PC-3 (cell line): ENCODE measurements at regions not wholly inside any gene's neighbourhood (a gene's known extent, or its start where the extent isn't known, plus 50 kb on each side); places are given as distances from the start of the nearest gene placed in this dataset.

Source experiments
- ATAC-seq: fragments of 200-7000 bp; cut with Tn5 transposase; 2 replicates; pipeline ENCODE4 v1.9.1; 2020; ENCODE audit warnings: mild to moderate bottlenecking, moderate library complexity
- BruUV-seq: library from RNA; stranded (reverse); fragments of 400-500 nt; replicated peaks from 2 replicates; lab custom pipeline; 2021; lab: Mats Ljungman, UMichigan
- CTCF ChIA-PET: fragments of 300-600 bp; sonication (Branson Sonifier 250); formaldehyde crosslinking; loops from one replicate; lab custom pipeline; 2022; ENCODE audit warnings: antibody characterized with exemption; lab: Charles Lee
- POLR2A ChIA-PET: fragments of 300-600 bp; sonication (Branson Sonifier 250); formaldehyde crosslinking; loops from one replicate; lab custom pipeline; 2022; ENCODE audit warnings: antibody characterized with exemption; ENCODE audit not compliant: unreplicated experiment; lab: Charles Lee
- DNase-seq: peaks from one replicate; pipeline ENCODE4 v3.0.0-alpha.2; 2015
- H2AFZ ChIP-seq: fragments of 300-600 bp; sonication (generic); 2 replicates; pipeline ENCODE4 v1.6.0; 2016; ENCODE audit warnings: antibody characterized with exemption, low read length
- H3F3A ChIP-seq: fragments of 300-600 bp; sonication (generic); one replicate; pipeline ENCODE4 v1.6.0; 2017; ENCODE audit warnings: antibody characterized with exemption, low read length, control low read depth, mild to moderate bottlenecking; ENCODE audit not compliant: unreplicated experiment
- H3K27ac ChIP-seq: fragments of 300-600 bp; sonication (generic); 2 replicates; pipeline ENCODE4 v1.5.1; 2016; ENCODE audit warnings: mild to moderate bottlenecking, low read length
- H3K27me3 ChIP-seq: fragments of 300-600 bp; sonication (generic); 2 replicates; pipeline ENCODE4 v1.6.1; 2016; ENCODE audit warnings: low read length, mixed read lengths
- H3K36me3 ChIP-seq: fragments of 300-600 bp; sonication (generic); 2 replicates; pipeline ENCODE4 v1.6.1; 2016; ENCODE audit warnings: low read depth, mixed run types, low read length, mixed read lengths
- H3K4me1 ChIP-seq: fragments of 300-600 bp; sonication (generic); 2 replicates; pipeline ENCODE4 v1.5.1; 2016; ENCODE audit warnings: low read length; ENCODE audit not compliant: insufficient read depth
- H3K4me2 ChIP-seq: fragments of 300-600 bp; sonication (generic); 2 replicates; pipeline ENCODE4 v1.6.0; 2016; ENCODE audit warnings: low read length
- H3K4me3 ChIP-seq: fragments of 300-600 bp; sonication (generic); 2 replicates; pipeline ENCODE4 v1.5.1; 2016; ENCODE audit warnings: mild to moderate bottlenecking, low read length, mixed read lengths
- H3K79me2 ChIP-seq: fragments of 300-600 bp; sonication (generic); 2 replicates; pipeline ENCODE4 v1.6.1; 2017; ENCODE audit warnings: low read length, mixed read lengths
- H3K9ac ChIP-seq: fragments of 300-600 bp; sonication (generic); 2 replicates; pipeline ENCODE4 v1.6.0; 2016; ENCODE audit warnings: mild to moderate bottlenecking, low read length
- H3K9me2 ChIP-seq: fragments of 300-600 bp; sonication (generic); replicated peaks from 2 replicates; pipeline ENCODE4 v1.6.1; 2016; ENCODE audit warnings: mixed run types, low read length, mixed read lengths
- H3K9me3 ChIP-seq: fragments of 300-600 bp; sonication (generic); 2 replicates; pipeline ENCODE4 v1.6.1; 2016; ENCODE audit warnings: low read length, mixed read lengths
- H4K20me1 ChIP-seq: fragments of 300-600 bp; sonication (generic); 2 replicates; pipeline ENCODE4 v1.6.1; 2016; ENCODE audit warnings: low read length, mixed read lengths
- EZH2 ChIP-seq: fragments of 300-600 bp; sonication (generic); IDR thresholded peaks from one replicate; pipeline ENCODE4 v1.6.1; 2017; ENCODE audit warnings: antibody characterized with exemption, mild to moderate bottlenecking, low read length; ENCODE audit not compliant: unreplicated experiment
- EZH2phosphoT487 ChIP-seq: fragments of 300-600 bp; sonication (generic); IDR thresholded peaks from 2 replicates; pipeline ENCODE4 v1.6.1; 2018; ENCODE audit warnings: mild to moderate bottlenecking, antibody characterized with exemption, low read length, borderline replicate concordance
- intact Hi-C: fragments of 100-400 bp; cut with micrococcal nuclease; formaldehyde crosslinking; loops from 2 replicates; pipeline ENCODE4 v1.9.0; 2023
- TF ChIP-seq, protein P1 (sequence below): fragments of 300-600 bp; sonication (generic); conservative IDR thresholded peaks from 2 replicates; pipeline ENCODE4 v1.5.1; 2017; ENCODE audit warnings: antibody characterized with exemption, low read depth, mild to moderate bottlenecking, low read length

DNA sequence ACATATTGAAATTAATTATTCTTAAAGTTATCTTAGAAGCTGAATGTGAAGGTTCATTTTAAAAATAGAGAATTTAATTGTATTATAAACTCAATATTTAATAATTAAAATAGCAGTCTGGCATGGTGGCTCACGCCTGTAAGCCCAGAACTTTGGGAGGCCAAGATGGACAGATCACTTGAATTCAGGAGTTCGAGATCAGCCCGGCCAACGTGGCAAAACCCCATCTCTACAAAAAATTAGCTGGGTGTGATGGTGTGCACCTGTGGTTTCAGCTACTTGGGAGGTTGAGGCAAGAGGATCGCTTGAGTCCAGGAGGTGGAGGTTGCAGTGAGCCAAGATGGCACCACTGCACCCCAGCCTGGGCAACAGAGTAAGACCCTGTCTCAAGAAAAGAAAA is 659.9 kb upstream of the AGA start:
- H3K9ac ChIP-seq: no peak overlapping the region
- no peak overlapping the region for H3K27ac ChIP-seq
- H3K4me3 ChIP-seq: no peak overlapping the region
- H3K79me2 ChIP-seq: no peaks in the 10 kb centered on the region
- no peak overlapping the region for H3K4me2 ChIP-seq
- no peaks in the 10 kb centered on the region for H3K27me3 ChIP-seq
- H3K9me2 ChIP-seq: no peaks in the 10 kb centered on the region
- DNase-seq: no peak
- H3K36me3 ChIP-seq: no peaks in the 10 kb centered on the region
- CTCF ChIA-PET: no interaction called here
- no peaks in the 10 kb centered on the region for H3F3A ChIP-seq
- no peaks in the 10 kb centered on the region for H4K20me1 ChIP-seq
- H3K9me3 ChIP-seq: no peaks in the 10 kb centered on the region
- ATAC-seq: no peak
- no peaks in the 10 kb centered on the region for H3K4me1 ChIP-seq
- POLR2A ChIA-PET: interaction anchor here (0.6 kb wide), 1 partner anchor 13 kb away, joined by 7 read pairs; no protein-coding TSS in a partner anchor
- intact Hi-C loops: no loop called here
- no peak overlapping the region for H2AFZ ChIP-seq
- TF ChIP-seq, protein P1, sequence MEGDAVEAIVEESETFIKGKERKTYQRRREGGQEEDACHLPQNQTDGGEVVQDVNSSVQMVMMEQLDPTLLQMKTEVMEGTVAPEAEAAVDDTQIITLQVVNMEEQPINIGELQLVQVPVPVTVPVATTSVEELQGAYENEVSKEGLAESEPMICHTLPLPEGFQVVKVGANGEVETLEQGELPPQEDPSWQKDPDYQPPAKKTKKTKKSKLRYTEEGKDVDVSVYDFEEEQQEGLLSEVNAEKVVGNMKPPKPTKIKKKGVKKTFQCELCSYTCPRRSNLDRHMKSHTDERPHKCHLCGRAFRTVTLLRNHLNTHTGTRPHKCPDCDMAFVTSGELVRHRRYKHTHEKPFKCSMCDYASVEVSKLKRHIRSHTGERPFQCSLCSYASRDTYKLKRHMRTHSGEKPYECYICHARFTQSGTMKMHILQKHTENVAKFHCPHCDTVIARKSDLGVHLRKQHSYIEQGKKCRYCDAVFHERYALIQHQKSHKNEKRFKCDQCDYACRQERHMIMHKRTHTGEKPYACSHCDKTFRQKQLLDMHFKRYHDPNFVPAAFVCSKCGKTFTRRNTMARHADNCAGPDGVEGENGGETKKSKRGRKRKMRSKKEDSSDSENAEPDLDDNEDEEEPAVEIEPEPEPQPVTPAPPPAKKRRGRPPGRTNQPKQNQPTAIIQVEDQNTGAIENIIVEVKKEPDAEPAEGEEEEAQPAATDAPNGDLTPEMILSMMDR: no peak
- no TSS peak for BruUV-seq

DNA sequence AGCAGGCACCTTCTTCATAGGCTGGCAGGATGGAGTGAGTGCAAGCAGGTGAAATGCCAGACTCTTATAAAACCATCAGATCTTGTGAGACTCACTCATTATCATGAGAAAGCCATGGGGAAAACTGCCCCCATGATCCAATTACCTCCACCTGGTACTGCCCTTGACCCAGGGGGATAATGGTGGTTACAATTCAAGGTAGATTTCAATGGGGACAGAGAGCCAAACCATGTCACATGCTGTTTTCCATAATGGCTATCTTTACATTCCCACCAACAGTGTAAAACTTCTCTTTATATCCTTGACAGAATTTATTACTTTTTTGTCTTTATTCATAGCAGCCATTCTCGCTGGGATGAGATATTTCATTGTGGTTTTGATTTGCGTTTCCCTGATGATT is 663.0 kb upstream of the AGA start:
- H4K20me1 ChIP-seq: no peaks in the 10 kb centered on the region
- H2AFZ ChIP-seq: no peak overlapping the region
- H3K36me3 ChIP-seq: no peaks in the 10 kb centered on the region
- H3K9me3 ChIP-seq: no peaks in the 10 kb centered on the region
- no peak overlapping the region for H3K4me2 ChIP-seq
- no peak for DNase-seq
- H3K9me2 ChIP-seq: no peaks in the 10 kb centered on the region
- no TSS peak for BruUV-seq
- H3F3A ChIP-seq: no peaks in the 10 kb centered on the region
- ATAC-seq: no peak
- no peaks in the 10 kb centered on the region for H3K79me2 ChIP-seq
- H3K9ac ChIP-seq: no peak overlapping the region
- H3K27me3 ChIP-seq: no peaks in the 10 kb centered on the region
- CTCF ChIA-PET: no interaction called here
- TF ChIP-seq EZH2phosphoT487: no peak
- no peak overlapping the region for H3K27ac ChIP-seq
- POLR2A ChIA-PET: no interaction called here
- no peak overlapping the region for H3K4me3 ChIP-seq
- intact Hi-C loops: no loop called here
- no peaks in the 10 kb centered on the region for H3K4me1 ChIP-seq

DNA sequence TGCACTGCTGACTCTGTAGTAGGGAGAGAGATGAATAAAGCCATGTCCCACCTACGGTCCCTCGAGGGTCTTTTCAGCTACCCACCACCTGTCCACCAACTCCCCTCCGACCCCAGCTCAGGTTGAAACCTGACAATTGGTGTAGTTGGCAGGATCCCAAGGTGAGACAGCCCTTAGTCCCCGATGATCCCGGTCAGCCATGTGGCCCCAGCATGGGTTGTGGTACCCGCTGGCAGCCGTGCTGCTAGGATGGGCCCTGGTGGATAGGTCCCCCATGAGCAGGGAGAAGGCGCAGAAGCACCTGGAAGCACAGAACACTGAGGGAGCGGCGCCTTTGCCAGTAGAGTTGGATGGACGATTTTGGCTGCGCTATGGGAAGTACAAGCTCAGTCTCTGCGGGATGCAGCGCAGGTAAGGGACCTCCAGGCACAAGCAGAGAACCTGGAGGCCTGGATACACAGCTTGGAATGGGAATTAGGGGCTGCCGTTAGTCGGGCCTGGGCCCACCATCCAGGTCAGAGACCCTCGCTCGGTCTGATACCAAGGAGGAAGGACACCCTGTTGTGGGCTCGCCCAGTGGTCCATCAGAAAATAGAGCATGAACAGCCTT is 694.6 kb upstream of the AGA start:
- Histone ChIP-seq H3K9ac (no peak overlapping the region), H3F3A (no peaks in the 10 kb centered on the region), H2AFZ (no peak overlapping the region), H3K79me2 (no peaks in the 10 kb centered on the region), H3K4me3 (no peak overlapping the region), H3K27ac (no peak overlapping the region), H3K4me2 (no peak overlapping the region), H3K9me2 (no peaks in the 10 kb centered on the region), H3K9me3 (no peaks in the 10 kb centered on the region), H3K36me3 (no peaks in the 10 kb centered on the region), H3K4me1 (no peaks in the 10 kb centered on the region), H4K20me1 (no peaks in the 10 kb centered on the region), H3K27me3 (no peaks in the 10 kb centered on the region)
- TF ChIP-seq EZH2 (no peak), EZH2phosphoT487 (no peak)
- BruUV-seq: no TSS peak
- DNase-seq: no peak
- ChIA-PET POLR2A (no interaction called here), CTCF (no interaction called here)
- intact Hi-C loops: no loop called here
- no peak for ATAC-seq
